ENCODE measurements at regions not wholly inside any gene's neighbourhood (a gene's known extent, or its start where the extent isn't known, plus 50 kb on each side); places are given as distances from the start of the nearest gene placed in this dataset.

GRCh38 chr7:94338921-94339371 is 55.7 kb upstream of the COL1A2 start:
- Histone ChIP-seq H3K4me1 (no peaks in the 10 kb centered on the region), H3K9me3 (no peaks in the 10 kb centered on the region), H3K4me3 (no peak overlapping the region), H3K27me3 (no peaks in the 10 kb centered on the region), H3K27ac (no peak overlapping the region), H3K36me3 (no peaks in the 10 kb centered on the region)
- intact Hi-C loops (cut with DNase I) = no loop called here
- DNase-seq (no peak), ATAC-seq (no peak)
- TF ChIP-seq CTCF (IDR thresholded peaks at IDR 0.05) = no peak

- ATAC-seq (no peak), DNase-seq (no peak)
- intact Hi-C loops (cut with DNase I) = no loop called here
- H3K36me3 ChIP-seq = no peaks in the 10 kb centered on the region
- no peak for TF ChIP-seq CTCF (IDR thresholded peaks at IDR 0.05)
- no peaks in the 10 kb centered on the region for H3K4me1 ChIP-seq
- no peaks in the 10 kb centered on the region for H3K9me3 ChIP-seq
- no peak overlapping the region for H3K27ac ChIP-seq
- no peaks in the 10 kb centered on the region for H3K27me3 ChIP-seq
- no peak overlapping the region for H3K4me3 ChIP-seq
These were observed 49.9 kb upstream of the COL1A2 start for GRCh38 chr7:94344826-94345225.
